GM10266 (cell line): ENCODE measurements at regions not wholly inside any gene's neighbourhood (a gene's known extent, or its start where the extent isn't known, plus 50 kb on each side); places are given as distances from the start of the nearest gene placed in this dataset.

ENCODE experiments used
- DNase-seq: peaks from one replicate; pipeline ENCODE4 v3.0.0; 2012; ENCODE audit errors: extremely low spot score
- CTCF ChIP-seq: IDR thresholded peaks from 2 replicates; pipeline ENCODE4 v1.5.1; 2012; ENCODE audit warnings: mild to moderate bottlenecking, low read depth; ENCODE audit not compliant: control insufficient read depth, insufficient read depth; ENCODE audit errors: missing control alignments

GRCh38 chr20:1798982-1799381 is 96.2 kb upstream of the SIRPA start:
- no peak for DNase-seq
- TF ChIP-seq CTCF: no peak

GRCh38 chr20:1793821-1794220 is 101.4 kb upstream of the SIRPA start:
- DNase-seq: no peak
- TF ChIP-seq CTCF: no peak

GRCh38 chr20:1792274-1792673 is 102.9 kb upstream of the SIRPA start:
- TF ChIP-seq CTCF: no peak
- no peak for DNase-seq

DNA sequence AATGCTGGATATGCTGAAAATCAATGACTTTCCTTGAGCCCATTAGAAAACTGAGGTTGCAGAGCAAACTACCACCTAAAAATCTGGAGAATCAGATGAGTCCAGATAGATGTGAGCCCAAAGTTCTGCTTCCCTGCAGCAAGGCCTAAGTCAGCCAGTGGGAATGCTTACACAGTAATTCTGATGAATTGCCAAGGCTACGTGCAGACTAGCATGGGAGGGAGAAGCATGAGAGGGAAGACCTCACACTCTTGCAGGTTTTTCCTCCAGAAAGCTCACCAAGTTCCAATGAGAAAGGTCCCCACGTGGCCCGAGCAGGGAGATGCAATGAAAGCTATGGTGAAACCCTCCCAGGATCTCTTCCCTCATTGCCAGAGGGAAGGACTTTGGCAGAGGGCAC is 104.8 kb upstream of the SIRPA start:
- TF ChIP-seq CTCF: no peak
- DNase-seq: no peak

- TF ChIP-seq CTCF: no peak
- DNase-seq: no peak
Observed at GRCh38 chr20:1788044-1788443, 107.2 kb upstream of the SIRPA start.

DNA sequence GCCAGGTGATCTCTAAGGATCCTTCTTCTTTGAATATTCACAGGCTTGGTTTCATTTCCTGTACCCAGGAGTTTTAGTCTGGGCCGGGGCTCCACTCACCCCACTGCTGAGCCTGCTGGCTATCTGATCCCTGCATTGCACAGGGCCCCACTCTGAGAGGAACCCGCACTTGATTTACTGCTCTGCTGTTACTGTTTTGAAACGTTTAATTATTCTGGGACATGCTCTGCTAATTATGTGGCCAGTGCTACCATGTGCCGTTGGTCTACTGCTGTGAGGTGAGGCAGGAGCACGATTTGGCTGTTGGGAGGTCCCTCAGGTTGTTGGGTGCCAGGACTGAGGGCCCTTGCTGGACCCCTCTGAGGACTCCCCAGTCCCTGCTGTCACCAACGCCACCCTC is 108.7 kb upstream of the SIRPA start:
- TF ChIP-seq CTCF: no peak

GRCh38 chr20:1784586-1784985 is 110.6 kb upstream of the SIRPA start:
- TF ChIP-seq CTCF: no peak
- no peak for DNase-seq

More for the DNA sequence above, 108.7 kb upstream of the SIRPA start:
- DNase-seq: no peak

GRCh38 chr20:1783245-1783644 is 112.0 kb upstream of the SIRPA start:
- DNase-seq: no peak
- TF ChIP-seq CTCF: no peak
